GM23338 (cell line): ENCODE measurements at regions not wholly inside any gene's neighbourhood (a gene's known extent, or its start where the extent isn't known, plus 50 kb on each side); places are given as distances from the start of the nearest gene placed in this dataset.

Source experiments
- ATAC-seq: fragments of 200-7000 bp; cut with Tn5 transposase; 3 replicates; pipeline ENCODE4 v1.9.1; 2020
- DNase-seq: peaks from one replicate; pipeline ENCODE4 v3.0.0-alpha.2; 2015; ENCODE audit warnings: low spot score
- H2AFZ ChIP-seq: fragments of 200-600 bp; sonication (generic); 2 replicates; pipeline ENCODE4 v1.8.0; 2016; ENCODE audit warnings: antibody characterized with exemption, mild to moderate bottlenecking, moderate library complexity
- H3F3A ChIP-seq: fragments of 200-600 bp; sonication (generic); replicated peaks from 2 replicates; pipeline ENCODE4 v1.8.0; 2017; ENCODE audit warnings: antibody characterized with exemption, mixed run types, low read depth
- H3K27ac ChIP-seq: fragments of 200-600 bp; sonication (generic); 2 replicates; pipeline ENCODE4 v1.6.1; 2016; ENCODE audit warnings: low read depth
- H3K27me3 ChIP-seq: fragments of 200-600 bp; sonication (generic); 2 replicates; pipeline ENCODE4 v1.8.0; 2016; ENCODE audit warnings: mild to moderate bottlenecking, mixed run types, moderate library complexity; ENCODE audit not compliant: insufficient read depth
- H3K36me3 ChIP-seq: fragments of 200-600 bp; sonication (generic); 2 replicates; pipeline ENCODE4 v1.8.0; 2016; ENCODE audit warnings: mild to moderate bottlenecking; ENCODE audit not compliant: insufficient read depth
- H3K4me1 ChIP-seq: fragments of 200-600 bp; sonication (generic); 2 replicates; pipeline ENCODE4 v1.8.0; 2016; ENCODE audit warnings: mild to moderate bottlenecking, moderate library complexity; ENCODE audit not compliant: insufficient read depth
- H3K4me2 ChIP-seq: fragments of 200-600 bp; sonication (generic); 2 replicates; pipeline ENCODE4 v1.7.1; 2017; ENCODE audit warnings: mixed run types
- H3K4me3 ChIP-seq: fragments of 200-600 bp; sonication (generic); 2 replicates; pipeline ENCODE4 v1.6.1; 2016; ENCODE audit warnings: mixed run types
- H3K79me2 ChIP-seq: fragments of 200-600 bp; sonication (generic); replicated peaks from 2 replicates; pipeline ENCODE4 v1.8.0; 2017; ENCODE audit warnings: mild to moderate bottlenecking; ENCODE audit not compliant: insufficient read depth
- H3K9me2 ChIP-seq: fragments of 200-600 bp; sonication (generic); 2 replicates; pipeline ENCODE4 v1.8.0; 2017; ENCODE audit not compliant: insufficient read depth
- H4K20me1 ChIP-seq: fragments of 200-600 bp; sonication (generic); replicated peaks from 2 replicates; pipeline ENCODE4 v1.8.0; 2017; ENCODE audit warnings: mild to moderate bottlenecking; ENCODE audit not compliant: insufficient read depth
- H3K27ac Mint-ChIP-seq: 2 replicates; pipeline ENCODE4 v1.8.0; 2020; ENCODE audit warnings: inconsistent platforms, mild to moderate bottlenecking, moderate library complexity, mixed read lengths
- H3K27me3 Mint-ChIP-seq: 3 replicates; pipeline ENCODE4 v1.8.0; 2022; ENCODE audit warnings: low read depth, mild to moderate bottlenecking, moderate library complexity, mixed read lengths, inconsistent platforms; ENCODE audit not compliant: insufficient read depth, poor library complexity
- H3K36me3 Mint-ChIP-seq: 3 replicates; pipeline ENCODE4 v1.8.0; 2021; ENCODE audit warnings: low read depth, mild to moderate bottlenecking, inconsistent platforms, moderate library complexity, mixed read lengths
- H3K4me1 Mint-ChIP-seq: 3 replicates; pipeline ENCODE4 v1.8.0; 2020; ENCODE audit warnings: mild to moderate bottlenecking, inconsistent platforms, mixed read lengths
- H3K4me3 Mint-ChIP-seq: 3 replicates; pipeline ENCODE4 v1.8.0; 2021; ENCODE audit warnings: moderate library complexity, mild to moderate bottlenecking, inconsistent platforms, mixed read lengths
- H3K9me3 Mint-ChIP-seq: 3 replicates; pipeline ENCODE4 v1.8.0; 2020; ENCODE audit warnings: moderate library complexity, mild to moderate bottlenecking, inconsistent platforms, mixed read lengths
- CREB1 ChIP-seq: fragments of 250-450 bp; sonication (Bioruptor Pico); IDR thresholded peaks from 2 replicates; pipeline ENCODE4 v1.5.0; 2020; ENCODE audit warnings: low read depth, mild to moderate bottlenecking, moderate library complexity
- ETS1 ChIP-seq: IDR thresholded peaks from 2 replicates; pipeline ENCODE4 v1.6.1; 2016; ENCODE audit warnings: antibody characterized with exemption
- EZH2phosphoT487 ChIP-seq: fragments of 200-600 bp; sonication (generic); IDR thresholded peaks from one replicate; pipeline ENCODE4 v1.8.1; 2018; ENCODE audit warnings: antibody characterized with exemption; ENCODE audit not compliant: unreplicated experiment
- JUNB ChIP-seq: IDR thresholded peaks from one replicate; pipeline ENCODE4 v1.6.1; 2016; ENCODE audit warnings: antibody characterized with exemption; ENCODE audit not compliant: unreplicated experiment
- POLR2AphosphoS5 ChIP-seq: IDR thresholded peaks from 2 replicates; pipeline ENCODE4 v1.6.1; 2016; ENCODE audit warnings: antibody characterized with exemption, low read depth
- ZNF114 ChIP-seq: fragments of 250-450 bp; sonication (Bioruptor Pico); IDR thresholded peaks from 2 replicates; pipeline ENCODE4 v1.5.0; 2020; ENCODE audit warnings: mild to moderate bottlenecking, moderate library complexity
- ZNF331 ChIP-seq: fragments of 250-450 bp; sonication (Bioruptor Pico); IDR thresholded peaks from 2 replicates; pipeline ENCODE4 v1.5.0; 2020; ENCODE audit warnings: low read depth, mild to moderate bottlenecking, moderate library complexity
- TF ChIP-seq, protein P1 (sequence below): fragments of 250-450 bp; sonication (Bioruptor Pico); IDR thresholded peaks from 2 replicates; pipeline ENCODE4 v1.5.0; 2020; ENCODE audit warnings: mild to moderate bottlenecking, moderate library complexity
- TF ChIP-seq, protein P2 (sequence below), 2 experiments: fragments of 200-600 bp in 1 of 2; sonication (generic) in 1 of 2; conservative IDR thresholded peaks; 2 replicates each; pipeline versions ENCODE4 v1.5.1 to v1.6.1; 2016 to 2017; ENCODE audit warnings: antibody characterized with exemption in 2 of 2, low read depth in 2 of 2, mild to moderate bottlenecking in 2 of 2, moderate library complexity in 1 of 2

- Histone ChIP-seq H3K4me2 (no peak overlapping the region), H2AFZ (peak overlapping the region; percentile 66; the same call in 1 of the 2 replicates), H3K79me2 (no peaks in the 10 kb centered on the region), H3K27me3 (no peaks in the 10 kb centered on the region), H3K9me2 (no peaks in the 10 kb centered on the region), H3K36me3 (no peaks in the 10 kb centered on the region), H3K4me3 (no peak overlapping the region), H3K27ac (no peak overlapping the region), H4K20me1 (no peaks in the 10 kb centered on the region), H3F3A (no peaks in the 10 kb centered on the region), H3K4me1 (no peaks in the 10 kb centered on the region)
- H3K27ac Mint-ChIP-seq: no peak overlapping the region
- H3K4me1 Mint-ChIP-seq: peaks cover 5% of the 10 kb centered on the region; the same call in 1 of the 3 replicates
- DNase-seq (no peak), ATAC-seq (no peak)
- H3K36me3 Mint-ChIP-seq: no peaks in the 10 kb centered on the region
- H3K27me3 Mint-ChIP-seq: peaks cover 3% of the 10 kb centered on the region
- no peaks in the 10 kb centered on the region; the same call in 2 of the 3 replicates for H3K9me3 Mint-ChIP-seq
- H3K4me3 Mint-ChIP-seq: no peak overlapping the region
- TF ChIP-seq, protein P1, sequence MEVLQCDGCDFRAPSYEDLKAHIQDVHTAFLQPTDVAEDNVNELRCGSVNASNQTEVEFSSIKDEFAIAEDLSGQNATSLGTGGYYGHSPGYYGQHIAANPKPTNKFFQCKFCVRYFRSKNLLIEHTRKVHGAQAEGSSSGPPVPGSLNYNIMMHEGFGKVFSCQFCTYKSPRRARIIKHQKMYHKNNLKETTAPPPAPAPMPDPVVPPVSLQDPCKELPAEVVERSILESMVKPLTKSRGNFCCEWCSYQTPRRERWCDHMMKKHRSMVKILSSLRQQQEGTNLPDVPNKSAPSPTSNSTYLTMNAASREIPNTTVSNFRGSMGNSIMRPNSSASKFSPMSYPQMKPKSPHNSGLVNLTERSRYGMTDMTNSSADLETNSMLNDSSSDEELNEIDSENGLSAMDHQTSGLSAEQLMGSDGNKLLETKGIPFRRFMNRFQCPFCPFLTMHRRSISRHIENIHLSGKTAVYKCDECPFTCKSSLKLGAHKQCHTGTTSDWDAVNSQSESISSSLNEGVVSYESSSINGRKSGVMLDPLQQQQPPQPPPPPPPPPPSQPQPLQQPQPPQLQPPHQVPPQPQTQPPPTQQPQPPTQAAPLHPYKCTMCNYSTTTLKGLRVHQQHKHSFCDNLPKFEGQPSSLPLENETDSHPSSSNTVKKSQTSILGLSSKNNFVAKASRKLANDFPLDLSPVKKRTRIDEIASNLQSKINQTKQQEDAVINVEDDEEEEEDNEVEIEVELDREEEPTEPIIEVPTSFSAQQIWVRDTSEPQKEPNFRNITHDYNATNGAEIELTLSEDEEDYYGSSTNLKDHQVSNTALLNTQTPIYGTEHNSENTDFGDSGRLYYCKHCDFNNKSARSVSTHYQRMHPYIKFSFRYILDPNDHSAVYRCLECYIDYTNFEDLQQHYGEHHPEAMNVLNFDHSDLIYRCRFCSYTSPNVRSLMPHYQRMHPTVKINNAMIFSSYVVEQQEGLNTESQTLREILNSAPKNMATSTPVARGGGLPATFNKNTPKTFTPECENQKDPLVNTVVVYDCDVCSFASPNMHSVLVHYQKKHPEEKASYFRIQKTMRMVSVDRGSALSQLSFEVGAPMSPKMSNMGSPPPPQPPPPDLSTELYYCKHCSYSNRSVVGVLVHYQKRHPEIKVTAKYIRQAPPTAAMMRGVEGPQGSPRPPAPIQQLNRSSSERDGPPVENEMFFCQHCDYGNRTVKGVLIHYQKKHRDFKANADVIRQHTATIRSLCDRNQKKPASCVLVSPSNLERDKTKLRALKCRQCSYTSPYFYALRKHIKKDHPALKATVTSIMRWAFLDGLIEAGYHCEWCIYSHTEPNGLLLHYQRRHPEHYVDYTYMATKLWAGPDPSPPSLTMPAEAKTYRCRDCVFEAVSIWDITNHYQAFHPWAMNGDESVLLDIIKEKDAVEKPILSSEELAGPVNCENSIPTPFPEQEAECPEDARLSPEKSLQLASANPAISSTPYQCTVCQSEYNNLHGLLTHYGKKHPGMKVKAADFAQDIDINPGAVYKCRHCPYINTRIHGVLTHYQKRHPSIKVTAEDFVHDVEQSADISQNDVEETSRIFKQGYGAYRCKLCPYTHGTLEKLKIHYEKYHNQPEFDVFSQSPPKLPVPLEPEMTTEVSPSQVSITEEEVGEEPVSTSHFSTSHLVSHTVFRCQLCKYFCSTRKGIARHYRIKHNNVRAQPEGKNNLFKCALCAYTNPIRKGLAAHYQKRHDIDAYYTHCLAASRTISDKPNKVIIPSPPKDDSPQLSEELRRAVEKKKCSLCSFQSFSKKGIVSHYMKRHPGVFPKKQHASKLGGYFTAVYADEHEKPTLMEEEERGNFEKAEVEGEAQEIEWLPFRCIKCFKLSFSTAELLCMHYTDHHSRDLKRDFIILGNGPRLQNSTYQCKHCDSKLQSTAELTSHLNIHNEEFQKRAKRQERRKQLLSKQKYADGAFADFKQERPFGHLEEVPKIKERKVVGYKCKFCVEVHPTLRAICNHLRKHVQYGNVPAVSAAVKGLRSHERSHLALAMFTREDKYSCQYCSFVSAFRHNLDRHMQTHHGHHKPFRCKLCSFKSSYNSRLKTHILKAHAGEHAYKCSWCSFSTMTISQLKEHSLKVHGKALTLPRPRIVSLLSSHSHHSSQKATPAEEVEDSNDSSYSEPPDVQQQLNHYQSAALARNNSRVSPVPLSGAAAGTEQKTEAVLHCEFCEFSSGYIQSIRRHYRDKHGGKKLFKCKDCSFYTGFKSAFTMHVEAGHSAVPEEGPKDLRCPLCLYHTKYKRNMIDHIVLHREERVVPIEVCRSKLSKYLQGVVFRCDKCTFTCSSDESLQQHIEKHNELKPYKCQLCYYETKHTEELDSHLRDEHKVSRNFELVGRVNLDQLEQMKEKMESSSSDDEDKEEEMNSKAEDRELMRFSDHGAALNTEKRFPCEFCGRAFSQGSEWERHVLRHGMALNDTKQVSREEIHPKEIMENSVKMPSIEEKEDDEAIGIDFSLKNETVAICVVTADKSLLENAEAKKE: no peak
Observed at GRCh38 chr12:100699209-100699608, 95.4 kb upstream of the ANO4 start.

- Histone ChIP-seq H3K27me3 (no peaks in the 10 kb centered on the region), H3F3A (no peaks in the 10 kb centered on the region), H3K36me3 (no peaks in the 10 kb centered on the region), H2AFZ (no peak overlapping the region), H3K4me2 (no peak overlapping the region), H3K4me3 (no peak overlapping the region), H3K4me1 (peaks cover under 1% of the 10 kb centered on the region), H3K9me2 (no peaks in the 10 kb centered on the region), H3K79me2 (no peaks in the 10 kb centered on the region), H3K27ac (no peak overlapping the region), H4K20me1 (no peaks in the 10 kb centered on the region)
- H3K9me3 Mint-ChIP-seq: no peaks in the 10 kb centered on the region; the same call in 2 of the 3 replicates
- H3K4me3 Mint-ChIP-seq: no peak overlapping the region
- no peak overlapping the region for H3K27ac Mint-ChIP-seq
- DNase-seq: no peak
- no peaks in the 10 kb centered on the region for H3K36me3 Mint-ChIP-seq
- no peaks in the 10 kb centered on the region for H3K27me3 Mint-ChIP-seq
- peaks cover 3% of the 10 kb centered on the region; the same call in 2 of the 3 replicates for H3K4me1 Mint-ChIP-seq
- ATAC-seq: no peak
- TF ChIP-seq ZNF331 (CRISPR knock-in tag): no peak
- TF ChIP-seq JUNB: no peak
- TF ChIP-seq POLR2AphosphoS5: no peak
- TF ChIP-seq ZNF114 (CRISPR knock-in tag): no peak
- no peak for TF ChIP-seq CREB1 (CRISPR knock-in tag)
- TF ChIP-seq ETS1: no peak
- no peak for TF ChIP-seq EZH2phosphoT487
- TF ChIP-seq, protein P2, sequence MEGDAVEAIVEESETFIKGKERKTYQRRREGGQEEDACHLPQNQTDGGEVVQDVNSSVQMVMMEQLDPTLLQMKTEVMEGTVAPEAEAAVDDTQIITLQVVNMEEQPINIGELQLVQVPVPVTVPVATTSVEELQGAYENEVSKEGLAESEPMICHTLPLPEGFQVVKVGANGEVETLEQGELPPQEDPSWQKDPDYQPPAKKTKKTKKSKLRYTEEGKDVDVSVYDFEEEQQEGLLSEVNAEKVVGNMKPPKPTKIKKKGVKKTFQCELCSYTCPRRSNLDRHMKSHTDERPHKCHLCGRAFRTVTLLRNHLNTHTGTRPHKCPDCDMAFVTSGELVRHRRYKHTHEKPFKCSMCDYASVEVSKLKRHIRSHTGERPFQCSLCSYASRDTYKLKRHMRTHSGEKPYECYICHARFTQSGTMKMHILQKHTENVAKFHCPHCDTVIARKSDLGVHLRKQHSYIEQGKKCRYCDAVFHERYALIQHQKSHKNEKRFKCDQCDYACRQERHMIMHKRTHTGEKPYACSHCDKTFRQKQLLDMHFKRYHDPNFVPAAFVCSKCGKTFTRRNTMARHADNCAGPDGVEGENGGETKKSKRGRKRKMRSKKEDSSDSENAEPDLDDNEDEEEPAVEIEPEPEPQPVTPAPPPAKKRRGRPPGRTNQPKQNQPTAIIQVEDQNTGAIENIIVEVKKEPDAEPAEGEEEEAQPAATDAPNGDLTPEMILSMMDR (conservative IDR thresholded peaks at IDR 0.05; ENCODE audit: low read depth in 2 of 2): no peak
Observed at GRCh38 chr12:100703337-100703736, 91.2 kb upstream of the ANO4 start.
